C4-2B (cell line): ENCODE measurements at regions not wholly inside any gene's neighbourhood (a gene's known extent, or its start where the extent isn't known, plus 50 kb on each side); places are given as distances from the start of the nearest gene placed in this dataset.

Experiments used
- ZFX ChIP-seq: fragments of 450-650 bp; IDR thresholded peaks from 2 replicates; pipeline ENCODE4 v1.6.1; 2017
- TF ChIP-seq, protein P1 (sequence below): fragments of 450-650 bp; conservative IDR thresholded peaks from 2 replicates; pipeline ENCODE4 v1.5.1; 2017; ENCODE audit warnings: mild to moderate bottlenecking

DNA sequence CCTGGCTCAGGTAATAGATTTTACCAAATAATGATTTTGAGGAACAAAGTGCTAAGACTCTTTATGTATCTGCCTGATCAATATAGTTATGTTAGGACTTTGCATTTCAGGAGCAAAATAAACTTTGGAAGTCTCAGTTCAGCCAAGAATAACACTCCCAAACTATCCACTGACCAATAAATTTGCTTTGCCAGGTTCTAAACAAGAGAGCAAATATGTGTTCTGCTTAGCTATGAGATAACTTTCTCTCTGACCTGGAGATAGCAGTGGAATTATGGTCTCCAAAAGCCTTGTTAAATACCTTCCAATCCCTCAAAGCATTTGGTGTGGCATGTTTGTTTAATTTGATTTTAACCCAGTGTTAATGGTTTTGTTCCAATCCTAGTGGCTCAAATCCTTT, 1541.1 kb downstream of the FAM181B start:
- TF ChIP-seq, protein P1, sequence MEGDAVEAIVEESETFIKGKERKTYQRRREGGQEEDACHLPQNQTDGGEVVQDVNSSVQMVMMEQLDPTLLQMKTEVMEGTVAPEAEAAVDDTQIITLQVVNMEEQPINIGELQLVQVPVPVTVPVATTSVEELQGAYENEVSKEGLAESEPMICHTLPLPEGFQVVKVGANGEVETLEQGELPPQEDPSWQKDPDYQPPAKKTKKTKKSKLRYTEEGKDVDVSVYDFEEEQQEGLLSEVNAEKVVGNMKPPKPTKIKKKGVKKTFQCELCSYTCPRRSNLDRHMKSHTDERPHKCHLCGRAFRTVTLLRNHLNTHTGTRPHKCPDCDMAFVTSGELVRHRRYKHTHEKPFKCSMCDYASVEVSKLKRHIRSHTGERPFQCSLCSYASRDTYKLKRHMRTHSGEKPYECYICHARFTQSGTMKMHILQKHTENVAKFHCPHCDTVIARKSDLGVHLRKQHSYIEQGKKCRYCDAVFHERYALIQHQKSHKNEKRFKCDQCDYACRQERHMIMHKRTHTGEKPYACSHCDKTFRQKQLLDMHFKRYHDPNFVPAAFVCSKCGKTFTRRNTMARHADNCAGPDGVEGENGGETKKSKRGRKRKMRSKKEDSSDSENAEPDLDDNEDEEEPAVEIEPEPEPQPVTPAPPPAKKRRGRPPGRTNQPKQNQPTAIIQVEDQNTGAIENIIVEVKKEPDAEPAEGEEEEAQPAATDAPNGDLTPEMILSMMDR: no peak
- no peak for TF ChIP-seq ZFX
